ENCODE measurements at regions not wholly inside any gene's neighbourhood (a gene's known extent, or its start where the extent isn't known, plus 50 kb on each side); places are given as distances from the start of the nearest gene placed in this dataset.

DNA sequence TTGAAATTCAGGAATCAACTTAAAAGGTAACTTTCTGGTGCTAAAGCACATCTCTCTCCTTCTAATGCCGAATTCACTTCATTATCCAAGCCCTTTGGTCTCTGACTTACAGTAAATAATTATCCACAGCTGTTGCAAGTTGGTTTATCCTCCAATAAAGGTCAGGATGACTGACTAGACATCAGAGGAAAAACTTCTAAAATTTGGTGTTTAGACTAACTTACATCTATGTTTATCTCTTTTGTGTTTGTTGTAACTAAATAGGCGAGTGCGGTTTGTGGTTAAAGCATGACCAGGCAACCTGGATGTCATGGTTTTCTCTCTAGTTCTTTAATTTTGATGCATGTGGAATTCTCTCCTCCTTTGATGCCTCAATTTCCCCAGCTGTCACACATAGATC is 237.4 kb upstream of the LRTM1 start:
- TF ChIP-seq, protein P1, sequence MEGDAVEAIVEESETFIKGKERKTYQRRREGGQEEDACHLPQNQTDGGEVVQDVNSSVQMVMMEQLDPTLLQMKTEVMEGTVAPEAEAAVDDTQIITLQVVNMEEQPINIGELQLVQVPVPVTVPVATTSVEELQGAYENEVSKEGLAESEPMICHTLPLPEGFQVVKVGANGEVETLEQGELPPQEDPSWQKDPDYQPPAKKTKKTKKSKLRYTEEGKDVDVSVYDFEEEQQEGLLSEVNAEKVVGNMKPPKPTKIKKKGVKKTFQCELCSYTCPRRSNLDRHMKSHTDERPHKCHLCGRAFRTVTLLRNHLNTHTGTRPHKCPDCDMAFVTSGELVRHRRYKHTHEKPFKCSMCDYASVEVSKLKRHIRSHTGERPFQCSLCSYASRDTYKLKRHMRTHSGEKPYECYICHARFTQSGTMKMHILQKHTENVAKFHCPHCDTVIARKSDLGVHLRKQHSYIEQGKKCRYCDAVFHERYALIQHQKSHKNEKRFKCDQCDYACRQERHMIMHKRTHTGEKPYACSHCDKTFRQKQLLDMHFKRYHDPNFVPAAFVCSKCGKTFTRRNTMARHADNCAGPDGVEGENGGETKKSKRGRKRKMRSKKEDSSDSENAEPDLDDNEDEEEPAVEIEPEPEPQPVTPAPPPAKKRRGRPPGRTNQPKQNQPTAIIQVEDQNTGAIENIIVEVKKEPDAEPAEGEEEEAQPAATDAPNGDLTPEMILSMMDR (IDR thresholded peaks at IDR 0.05): no peak
- TF ChIP-seq POLR2A (IDR thresholded peaks at IDR 0.05): no peak
